Calu3 (cell line): ENCODE measurements at regions not wholly inside any gene's neighbourhood (a gene's known extent, or its start where the extent isn't known, plus 50 kb on each side); places are given as distances from the start of the nearest gene placed in this dataset.

Experiments used
- BruUV-seq: library from RNA; stranded (reverse); fragments of 400-500 nt; replicated peaks from 2 replicates; lab custom pipeline; 2021; lab: Mats Ljungman, UMichigan
- CTCF ChIA-PET: fragments of 300-600 bp; sonication (Branson Sonifier 250); formaldehyde crosslinking; loops from one replicate; lab custom pipeline; 2022; ENCODE audit warnings: antibody characterized with exemption; lab: Charles Lee
- DNase-seq: peaks from one replicate; pipeline ENCODE4 v3.0.0; 2022
- H3K27ac Mint-ChIP-seq: one replicate; pipeline ENCODE4 v1.8.0; 2022; ENCODE audit warnings: mixed read lengths; ENCODE audit not compliant: unreplicated experiment
- H3K27me3 Mint-ChIP-seq: one replicate; pipeline ENCODE4 v1.8.0; 2022; ENCODE audit warnings: mixed read lengths; ENCODE audit not compliant: unreplicated experiment
- H3K36me3 Mint-ChIP-seq: one replicate; pipeline ENCODE4 v1.8.0; 2022; ENCODE audit warnings: mild to moderate bottlenecking, moderate library complexity, mixed read lengths; ENCODE audit not compliant: insufficient read depth, unreplicated experiment
- H3K4me1 Mint-ChIP-seq: one replicate; pipeline ENCODE4 v1.8.0; 2022; ENCODE audit warnings: mild to moderate bottlenecking, low read depth, mixed read lengths; ENCODE audit not compliant: unreplicated experiment
- H3K4me3 Mint-ChIP-seq: one replicate; pipeline ENCODE4 v1.8.0; 2022; ENCODE audit warnings: mild to moderate bottlenecking, low read depth, moderate library complexity, mixed read lengths; ENCODE audit not compliant: unreplicated experiment
- H3K9me3 Mint-ChIP-seq: one replicate; pipeline ENCODE4 v1.8.0; 2022; ENCODE audit warnings: low read depth, mixed read lengths; ENCODE audit not compliant: unreplicated experiment
- CTCF ChIP-seq: fragments of 200-600 bp; IDR thresholded peaks from one replicate; pipeline ENCODE4 v1.8.0; 2022; ENCODE audit warnings: antibody characterized with exemption; ENCODE audit not compliant: unreplicated experiment
- intact Hi-C: fragments of 100-400 bp; cut with micrococcal nuclease; formaldehyde crosslinking; loops from one replicate; pipeline ENCODE4 v1.10.0; 2022; ENCODE audit not compliant: unreplicated experiment

- BruUV-seq: no TSS peak
- Mint-ChIP-seq H3K9me3 (no peaks in the 10 kb centered on the region), H3K4me1 (no peaks in the 10 kb centered on the region), H3K27ac (no peak overlapping the region), H3K27me3 (peaks cover 8% of the 10 kb centered on the region), H3K36me3 (no peaks in the 10 kb centered on the region), H3K4me3 (no peak overlapping the region)
- CTCF ChIA-PET: no interaction called here
- intact Hi-C loops: no loop called here
- TF ChIP-seq CTCF: no peak
- DNase-seq: no peak
Observed at GRCh38 chr16:79672524-79672923, 72.0 kb upstream of the MAF start.

GRCh38 chr16:79668502-79668901 lies 68.0 kb upstream of the MAF start:
- H3K4me1 Mint-ChIP-seq: no peaks in the 10 kb centered on the region
- no peaks in the 10 kb centered on the region for H3K36me3 Mint-ChIP-seq
- peaks cover 8% of the 10 kb centered on the region for H3K27me3 Mint-ChIP-seq
- H3K27ac Mint-ChIP-seq: no peak overlapping the region
- peaks cover 2% of the 10 kb centered on the region for H3K9me3 Mint-ChIP-seq
- DNase-seq: no peak
- intact Hi-C loops: no loop called here
- no TSS peak for BruUV-seq
- H3K4me3 Mint-ChIP-seq: no peak overlapping the region
- CTCF ChIA-PET: no interaction called here
- TF ChIP-seq CTCF: no peak

GRCh38 chr16:79665970-79666369 lies 65.4 kb upstream of the MAF start:
- DNase-seq: no peak
- no peak for TF ChIP-seq CTCF
- Mint-ChIP-seq H3K27me3 (no peaks in the 10 kb centered on the region), H3K36me3 (no peaks in the 10 kb centered on the region), H3K27ac (no peak overlapping the region), H3K4me3 (no peak overlapping the region), H3K9me3 (peaks cover 3% of the 10 kb centered on the region), H3K4me1 (no peaks in the 10 kb centered on the region)
- intact Hi-C loops: no loop called here
- no TSS peak for BruUV-seq
- CTCF ChIA-PET: no interaction called here

- Mint-ChIP-seq H3K4me1 (no peaks in the 10 kb centered on the region), H3K27me3 (no peaks in the 10 kb centered on the region), H3K9me3 (peaks cover 7% of the 10 kb centered on the region), H3K4me3 (no peak overlapping the region), H3K36me3 (no peaks in the 10 kb centered on the region), H3K27ac (no peak overlapping the region)
- intact Hi-C loops: no loop called here
- no TSS peak for BruUV-seq
- CTCF ChIA-PET: interaction anchor here (0.9 kb wide), 2 partner anchors 13 to 24 kb away, joined by 3 to 7 read pairs; no protein-coding TSS in a partner anchor
- no peak for TF ChIP-seq CTCF
- DNase-seq: peak; percentile 21
Observed at GRCh38 chr16:79664407-79664806, 63.9 kb upstream of the MAF start.
